IMR-90 (cell line): ENCODE measurements at regions not wholly inside any gene's neighbourhood (a gene's known extent, or its start where the extent isn't known, plus 50 kb on each side); places are given as distances from the start of the nearest gene placed in this dataset.

Experiments
- ATAC-seq: fragments of 200-7000 bp; cut with Tn5 transposase; 2 replicates; pipeline ENCODE4 v1.9.1; 2020; ENCODE audit warnings: low read depth, mild to moderate bottlenecking, moderate library complexity
- BruUV-seq: library from RNA; stranded (reverse); fragments of 400-500 nt; replicated peaks from 2 replicates; lab custom pipeline; 2021; lab: Mats Ljungman, UMichigan
- CTCF ChIA-PET: fragments of 300-600 bp; formaldehyde crosslinking; extraction: SDS; loops from one replicate; lab custom pipeline; 2021; ENCODE audit warnings: antibody characterized with exemption; lab: Yijun Ruan, JAX
- POLR2A ChIA-PET: fragments of 300-600 bp; sonication (Branson Sonifier 250); formaldehyde crosslinking; loops from one replicate; lab custom pipeline; 2022; ENCODE audit warnings: antibody characterized with exemption; ENCODE audit not compliant: unreplicated experiment; lab: Charles Lee
- DNase-seq: peaks from one replicate; pipeline ENCODE4 v3.0.0; 2013
- H2AFZ ChIP-seq: replicated peaks from 2 replicates; pipeline ENCODE3; 2013; ENCODE audit warnings: low read length, mild to moderate bottlenecking; ENCODE audit not compliant: poor library complexity
- H2AK5ac ChIP-seq: 2 replicates; pipeline ENCODE4 v1.6.1; 2013; ENCODE audit warnings: low read depth, low read length, inconsistent platforms
- H2AK9ac ChIP-seq: replicated peaks from 2 replicates; pipeline ENCODE3; 2013; ENCODE audit warnings: mild to moderate bottlenecking, low read depth, low read length, moderate library complexity; ENCODE audit not compliant: poor library complexity
- H2BK120ac ChIP-seq: 2 replicates; pipeline ENCODE4 v1.6.1; 2013; ENCODE audit warnings: low read depth, low read length, inconsistent platforms
- H2BK15ac ChIP-seq: 3 replicates; pipeline ENCODE4 v1.6.1; 2013; ENCODE audit warnings: low read depth, low read length, inconsistent platforms
- H2BK20ac ChIP-seq: 2 replicates; pipeline ENCODE4 v1.6.1; 2013; ENCODE audit warnings: low read depth, mild to moderate bottlenecking, inconsistent platforms, low read length, moderate library complexity
- H2BK5ac ChIP-seq: 2 replicates; pipeline ENCODE4 v1.6.1; 2013; ENCODE audit warnings: mild to moderate bottlenecking, low read depth, low read length, inconsistent platforms; ENCODE audit not compliant: poor library complexity, severe bottlenecking
- H3K14ac ChIP-seq: replicated peaks from 2 replicates; pipeline ENCODE4 v1.6.1; 2013; ENCODE audit warnings: low read depth, low read length, inconsistent platforms
- H3K18ac ChIP-seq: 2 replicates; pipeline ENCODE4 v1.6.1; 2013; ENCODE audit warnings: low read depth, low read length, control low read depth
- H3K23ac ChIP-seq: 2 replicates; pipeline ENCODE4 v1.6.1; 2013; ENCODE audit warnings: low read depth, low read length, inconsistent platforms
- H3K27ac ChIP-seq: 2 replicates; pipeline ENCODE4 v1.5.1; 2013; ENCODE audit warnings: mild to moderate bottlenecking, control low read depth, low read length; ENCODE audit not compliant: insufficient read depth
- H3K27me3 ChIP-seq: 2 replicates; pipeline ENCODE4 v1.6.1; 2013; ENCODE audit warnings: low read length; ENCODE audit not compliant: control insufficient read depth, insufficient read depth
- H3K36me3 ChIP-seq: 2 replicates; pipeline ENCODE4 v1.6.1; 2013; ENCODE audit warnings: low read length, mixed read lengths; ENCODE audit not compliant: control insufficient read depth, insufficient read depth
- H3K4ac ChIP-seq: 2 replicates; pipeline ENCODE4 v1.6.1; 2013; ENCODE audit warnings: low read depth, low read length, inconsistent platforms
- H3K4me1 ChIP-seq: 2 replicates; pipeline ENCODE4 v1.6.1; 2013; ENCODE audit warnings: low read length, mixed read lengths; ENCODE audit not compliant: control insufficient read depth, insufficient read depth
- H3K4me2 ChIP-seq: 2 replicates; pipeline ENCODE4 v1.6.1; 2013; ENCODE audit warnings: low read depth, mild to moderate bottlenecking, control low read depth, low read length, moderate library complexity
- H3K4me3 ChIP-seq: 2 replicates; pipeline ENCODE4 v1.5.1; 2013; ENCODE audit warnings: low read depth, mild to moderate bottlenecking, control low read depth, low read length, moderate library complexity; ENCODE audit not compliant: insufficient read depth
- H3K56ac ChIP-seq: 2 replicates; pipeline ENCODE4 v1.6.1; 2013; ENCODE audit warnings: low read length, inconsistent platforms; ENCODE audit not compliant: insufficient read depth; ENCODE audit errors: extremely low read depth
- H3K79me1 ChIP-seq, 2 experiments: 2 replicates each; pipeline ENCODE4 v1.6.1; 2013; ENCODE audit warnings: low read length in 2 of 2, inconsistent platforms in 1 of 2, low read depth in 1 of 2
- H3K9ac ChIP-seq: 2 replicates; pipeline ENCODE4 v1.6.1; 2013; ENCODE audit warnings: low read depth, low read length, control low read depth
- H3K9me1 ChIP-seq: 2 replicates; pipeline ENCODE4 v1.6.1; 2013; ENCODE audit warnings: low read length, inconsistent platforms; ENCODE audit not compliant: insufficient read depth
- H3K9me3 ChIP-seq: 2 replicates; pipeline ENCODE4 v1.6.1; 2013; ENCODE audit warnings: low read length; ENCODE audit not compliant: control insufficient read depth, insufficient read depth
- H4K20me1 ChIP-seq: 2 replicates; pipeline ENCODE4 v1.6.1; 2013; ENCODE audit warnings: low read length, inconsistent platforms; ENCODE audit not compliant: insufficient read depth
- H4K5ac ChIP-seq: 2 replicates; pipeline ENCODE4 v1.6.1; 2013; ENCODE audit warnings: mild to moderate bottlenecking, low read depth, low read length, control low read depth
- H4K8ac ChIP-seq, 2 experiments: 2 replicates each; pipeline ENCODE4 v1.6.1; 2013; ENCODE audit warnings: low read depth in 2 of 2, low read length in 2 of 2, control low read depth in 1 of 2, inconsistent platforms in 1 of 2
- H4K91ac ChIP-seq: 2 replicates; pipeline ENCODE4 v1.6.1; 2013; ENCODE audit warnings: low read depth, low read length, inconsistent platforms; ENCODE audit not compliant: insufficient read depth
- BHLHE40 ChIP-seq: fragments of 150-350 bp; IDR thresholded peaks from 2 replicates; pipeline ENCODE4 v1.6.1; 2016; ENCODE audit warnings: mild to moderate bottlenecking, low read depth, low read length
- CEBPB ChIP-seq: IDR thresholded peaks from 2 replicates; pipeline ENCODE4 v1.6.1; 2012; ENCODE audit warnings: low read depth, low read length, improper control_type of control experiment
- CHD1 ChIP-seq: IDR thresholded peaks from 2 replicates; pipeline ENCODE4 v1.6.1; 2012; ENCODE audit warnings: low read depth, low read length, improper control_type of control experiment
- CTCF ChIP-seq: conservative IDR thresholded peaks from 2 replicates; pipeline ENCODE4 v1.5.1; 2012; ENCODE audit warnings: mild to moderate bottlenecking, low read depth, low read length, improper control_type of control experiment
- ELK1 ChIP-seq: fragments of 150-350 bp; IDR thresholded peaks from 2 replicates; pipeline ENCODE4 v1.6.1; 2016; ENCODE audit warnings: low read depth, mild to moderate bottlenecking, low read length, moderate library complexity, borderline replicate concordance
- FOS ChIP-seq: fragments of 150-350 bp; IDR thresholded peaks from 2 replicates; pipeline ENCODE4 v1.6.1; 2016; ENCODE audit warnings: low read depth, low read length
- MAFK ChIP-seq: IDR thresholded peaks from 2 replicates; pipeline ENCODE4 v1.6.1; 2012; ENCODE audit warnings: low read depth, low read length, improper control_type of control experiment
- MAZ ChIP-seq: IDR thresholded peaks from 2 replicates; pipeline ENCODE4 v1.6.1; 2012; ENCODE audit warnings: low read depth, mild to moderate bottlenecking, low read length, improper control_type of control experiment, moderate library complexity, borderline replicate concordance
- MXI1 ChIP-seq: IDR thresholded peaks from 2 replicates; pipeline ENCODE4 v1.6.1; 2012; ENCODE audit warnings: low read depth, mild to moderate bottlenecking, low read length, moderate library complexity, borderline replicate concordance
- NFE2L2 ChIP-seq: fragments of 150-350 bp; IDR thresholded peaks from 2 replicates; pipeline ENCODE4 v1.6.1; 2016; ENCODE audit warnings: low read depth, mild to moderate bottlenecking, low read length
- POLR2A ChIP-seq: IDR thresholded peaks from 2 replicates; pipeline ENCODE4 v1.6.1; 2012; ENCODE audit warnings: mild to moderate bottlenecking, low read depth, low read length
- RAD21 ChIP-seq: IDR thresholded peaks from 2 replicates; pipeline ENCODE4 v1.6.1; 2012; ENCODE audit warnings: low read length, improper control_type of control experiment
- RCOR1 ChIP-seq: IDR thresholded peaks from 2 replicates; pipeline ENCODE4 v1.6.1; 2012; ENCODE audit warnings: mild to moderate bottlenecking, low read length, improper control_type of control experiment; ENCODE audit not compliant: insufficient replicate concordance
- RFX5 ChIP-seq: IDR thresholded peaks from 2 replicates; pipeline ENCODE4 v1.8.0; 2012; ENCODE audit warnings: low read depth, mild to moderate bottlenecking, low read length, moderate library complexity
- SMC3 ChIP-seq: fragments of 150-350 bp; IDR thresholded peaks from 2 replicates; pipeline ENCODE4 v1.6.1; 2016; ENCODE audit warnings: low read depth, mild to moderate bottlenecking, antibody characterized with exemption, low read length, moderate library complexity
- USF2 ChIP-seq: fragments of 150-350 bp; IDR thresholded peaks from 2 replicates; pipeline ENCODE4 v1.6.1; 2017; ENCODE audit warnings: mild to moderate bottlenecking, antibody characterized with exemption, low read length, low read depth
- WGBS, 2 experiments: methylation state at CpG; one replicate each; pipeline versions ENCODE4 v1.1.5 to v1.1.7; 2013; ENCODE audit warnings: missing lambda C conversion rate in 2 of 2; ENCODE audit not compliant: insufficient read length in 1 of 2; ENCODE audit errors: extremely low coverage in 2 of 2; 5-methylcytosine and 5-hydroxymethylcytosine counted together
- dilution Hi-C: fragments of 300-500 bp; cut with HindIII; formaldehyde crosslinking; loops from one replicate; pipeline ENCODE4 v1.14.3; 2018; ENCODE audit warnings: low sequenced_read_pairs; ENCODE audit not compliant: unreplicated experiment
- in situ Hi-C: fragments of 300-500 bp; cut with MboI; formaldehyde crosslinking; loops from 3 replicates; pipeline ENCODE4 v1.14.3; 2019; ENCODE audit warnings: low sequenced_read_pairs, inconsistent platforms, mixed read lengths
- intact Hi-C: fragments of 100-400 bp; cut with micrococcal nuclease; formaldehyde crosslinking; loops from 2 replicates; pipeline ENCODE4 v1.10.0; 2022

GRCh38 chr9:104233366-104233765 lies 139.3 kb downstream of the SMC2 start:
- Histone ChIP-seq H2BK120ac (no peak overlapping the region), H3K4ac (no peak overlapping the region), H3K36me3 (no peaks in the 10 kb centered on the region), H2AK5ac (no peak overlapping the region), H3K9me1 (no peaks in the 10 kb centered on the region), H3K4me2 (no peak overlapping the region), H4K8ac (no peak overlapping the region), H2AFZ (no peak overlapping the region), H3K79me1 (no peaks in the 10 kb centered on the region), H2BK5ac (no peak overlapping the region), H2AK9ac (no peak overlapping the region), H3K9ac (no peak overlapping the region), H4K91ac (no peak overlapping the region), H3K56ac (no peak overlapping the region), H3K9me3 (peaks cover 4% of the 10 kb centered on the region; the same call in 1 of the 2 replicates), H3K4me1 (no peaks in the 10 kb centered on the region), H3K27ac (no peak overlapping the region), H2BK20ac (no peak overlapping the region), H3K23ac (no peak overlapping the region), H4K20me1 (no peaks in the 10 kb centered on the region), H3K4me3 (no peak overlapping the region), H3K18ac (no peak overlapping the region), H4K5ac (no peak overlapping the region), H3K27me3 (no peaks in the 10 kb centered on the region), H3K14ac (no peak overlapping the region), H2BK15ac (no peak overlapping the region)
- ATAC-seq: no peak
- CTCF ChIA-PET: no interaction called here
- in situ Hi-C loops: no loop called here
- no TSS peak for BruUV-seq
- no peak for TF ChIP-seq RCOR1
- no peak for TF ChIP-seq NFE2L2
- no peak for TF ChIP-seq CHD1
- no peak for TF ChIP-seq MAFK
- no peak for TF ChIP-seq SMC3
- no peak for TF ChIP-seq MXI1
- TF ChIP-seq MAZ: no peak
- TF ChIP-seq USF2: no peak
- no peak for TF ChIP-seq FOS
- TF ChIP-seq RAD21: no peak
- no peak for TF ChIP-seq POLR2A
- TF ChIP-seq CTCF: no peak
- no peak for TF ChIP-seq BHLHE40
- TF ChIP-seq CEBPB: no peak
- no peak for TF ChIP-seq RFX5
- TF ChIP-seq ELK1: no peak
- DNase-seq: no peak
- dilution Hi-C loops: no loop called here
- intact Hi-C loops: no loop called here
- POLR2A ChIA-PET: no interaction called here
- no CpG with 5 or more reads among the region's 2 CpGs for WGBS, 2 experiments
